ENCODE measurements at regions not wholly inside any gene's neighbourhood (a gene's known extent, or its start where the extent isn't known, plus 50 kb on each side); places are given as distances from the start of the nearest gene placed in this dataset.

GRCh38 chr21:40901691-40902090, 54.7 kb upstream of the DSCAM start:
- DNase-seq: no peak

- DNase-seq: no peak
Measured at GRCh38 chr21:40902299-40902698, 55.3 kb upstream of the DSCAM start.

GRCh38 chr21:40902993-40903392, 56.0 kb upstream of the DSCAM start:
- no peak for DNase-seq

- no peak for DNase-seq
Measured at GRCh38 chr21:40905251-40905650, 58.3 kb upstream of the DSCAM start.

- DNase-seq: no peak
Measured at GRCh38 chr21:40912375-40912774, 65.4 kb upstream of the DSCAM start.

GRCh38 chr21:40915114-40915513, 68.2 kb upstream of the DSCAM start:
- no peak for DNase-seq

- DNase-seq: no peak
Measured at GRCh38 chr21:40923407-40923806, 76.4 kb upstream of the DSCAM start.

- DNase-seq: no peak
Measured at GRCh38 chr21:40923901-40924300, 76.9 kb upstream of the DSCAM start.

- DNase-seq: no peak
Measured at GRCh38 chr21:40924641-40925040, 77.7 kb upstream of the DSCAM start.

GRCh38 chr21:40926238-40926637, 79.3 kb upstream of the DSCAM start:
- DNase-seq: no peak

GRCh38 chr21:40929833-40930232, 82.9 kb upstream of the DSCAM start:
- DNase-seq: no peak

GRCh38 chr21:40931197-40931596, 84.2 kb upstream of the DSCAM start:
- DNase-seq: no peak

- no peak for DNase-seq
Measured at GRCh38 chr21:40936178-40936577, 89.2 kb upstream of the DSCAM start.

- no peak for DNase-seq
Measured at GRCh38 chr21:40936771-40937261, 89.9 kb upstream of the DSCAM start.

- no peak for DNase-seq
Measured at GRCh38 chr21:40938078-40938477, 91.1 kb upstream of the DSCAM start.

- DNase-seq: no peak
Measured at GRCh38 chr21:40938611-40939010, 91.7 kb upstream of the DSCAM start.

GRCh38 chr21:40947713-40948112, 100.8 kb upstream of the DSCAM start:
- DNase-seq: no peak

- DNase-seq: no peak
Measured at GRCh38 chr21:40950970-40951369, 104.0 kb upstream of the DSCAM start.

GRCh38 chr21:40952551-40953323, 105.8 kb upstream of the DSCAM start:
- no peak for DNase-seq

- no peak for DNase-seq
Measured at GRCh38 chr21:40964691-40965090, 117.7 kb upstream of the DSCAM start.

- DNase-seq: no peak
Measured at GRCh38 chr21:40967771-40968170, 120.8 kb upstream of the DSCAM start.

GRCh38 chr21:40972151-40972550, 125.2 kb upstream of the DSCAM start:
- DNase-seq: no peak

GRCh38 chr21:40976198-40977109, 129.5 kb upstream of the DSCAM start:
- no peak for DNase-seq

- no peak for DNase-seq
Measured at GRCh38 chr21:40985370-40985769, 138.4 kb upstream of the DSCAM start.
